Spleen (tissue), 11 donors: ENCODE measurements at regions not wholly inside any gene's neighbourhood (a gene's known extent, or its start where the extent isn't known, plus 50 kb on each side); places are given as distances from the start of the nearest gene placed in this dataset.

Experiments
- DNase-seq: peaks from one replicate; pipeline ENCODE4 v3.0.0-alpha.2; 2020
- H3K27ac ChIP-seq, 8 donors: fragments of 200-600 bp; sonication (generic) in 7 of 8; 1 replicate in 4 of 8; 2 replicates in 4 of 8; pipeline versions ENCODE4 v1.5.0 to v1.8.0; 2016 to 2021; ENCODE audit warnings: inconsistent platforms in 4 of 8, mild to moderate bottlenecking in 4 of 8, moderate library complexity in 1 of 8
- H3K27me3 ChIP-seq, 7 donors: fragments of 200-600 bp; sonication (generic) in 6 of 7; replicated peaks in 1 of 7; 1 replicate in 4 of 7; 2 replicates in 3 of 7; pipeline versions ENCODE4 v1.5.0 to v1.8.0; 2016 to 2021; ENCODE audit warnings: inconsistent platforms in 3 of 7, mild to moderate bottlenecking in 1 of 7
- H3K36me3 ChIP-seq, 6 donors: fragments of 200-600 bp; sonication (generic) in 5 of 6; 1 replicate in 4 of 6; 2 replicates in 2 of 6; pipeline versions ENCODE4 v1.5.0 to v1.8.0; 2016 to 2021; ENCODE audit warnings: inconsistent platforms in 2 of 6
- H3K4me1 ChIP-seq, 6 donors: fragments of 200-600 bp; sonication (generic) in 5 of 6; 1 replicate in 3 of 6; 2 replicates in 3 of 6; pipeline versions ENCODE4 v1.5.0 to v1.8.0; 2016 to 2021; ENCODE audit warnings: inconsistent platforms in 3 of 6
- H3K4me3 ChIP-seq, 8 donors: fragments of 200-600 bp; sonication (generic) in 7 of 8; 1 replicate in 4 of 8; 2 replicates in 4 of 8; pipeline versions ENCODE4 v1.5.0 to v1.8.0; 2016 to 2021; ENCODE audit warnings: inconsistent platforms in 4 of 8, mild to moderate bottlenecking in 4 of 8, moderate library complexity in 2 of 8
- H3K9me3 ChIP-seq, 8 donors: fragments of 200-600 bp; sonication (generic) in 7 of 8; 1 replicate in 4 of 8; 2 replicates in 4 of 8; pipeline versions ENCODE4 v1.5.0 to v1.8.0; 2016 to 2021; ENCODE audit warnings: inconsistent platforms in 4 of 8
- CTCF ChIP-seq, 11 experiments: fragments of 200-600 bp in 7 of 11; fragments of 450-650 bp in 4 of 11; sonication (generic) in 4 of 11; IDR thresholded peaks in 8 of 11; conservative IDR thresholded peaks in 3 of 11; 1 replicate in 7 of 11; 2 replicates in 4 of 11; pipeline versions ENCODE4 v1.4.0 to v1.8.0; 2016 to 2021; ENCODE audit warnings: antibody characterized with exemption in 11 of 11, inconsistent platforms in 4 of 11, mild to moderate bottlenecking in 1 of 11
- POLR2A ChIP-seq, 3 donors: fragments of 450-650 bp; IDR thresholded peaks; one replicate each; pipeline ENCODE4 v1.5.1; 2017; ENCODE audit warnings: antibody characterized with exemption in 3 of 3, mild to moderate bottlenecking in 1 of 3
- POLR2AphosphoS5 ChIP-seq, 3 donors: sonication (generic); formaldehyde crosslinking; IDR thresholded peaks; one replicate each; pipeline ENCODE4 v1.5.1; 2017; ENCODE audit warnings: antibody characterized with exemption in 3 of 3
- WGBS, 5 donors: extraction: QIAGEN DNeasy Blood & Tissue Kit in 3 of 5; methylation state at CpG; one replicate each; pipeline versions ENCODE4 v1.1.5 to v1.1.7; 2013 to 2018; 5-methylcytosine and 5-hydroxymethylcytosine counted together
- intact Hi-C: fragments of 100-400 bp; cut with DNase I; formaldehyde crosslinking; loops from one replicate; pipeline ENCODE4 v1.15.0; 2023; ENCODE audit warnings: low total_unique reads
- donor health status: healthy with polysubstance abuse.
- donor health status: DM: no; HTN: no; CAD: no; lungs with moderate emphysema.
- donor health status: DM: no; HTN: no; CAD: no.
- donor health status: Bipolar disorder and iron deficiency.
- donor health status: healthy.
- donor health status: DM: no; HTN: no; CAD: no.
- donor health status: DM: yes; HTN: yes; CAD: no.

DNA sequence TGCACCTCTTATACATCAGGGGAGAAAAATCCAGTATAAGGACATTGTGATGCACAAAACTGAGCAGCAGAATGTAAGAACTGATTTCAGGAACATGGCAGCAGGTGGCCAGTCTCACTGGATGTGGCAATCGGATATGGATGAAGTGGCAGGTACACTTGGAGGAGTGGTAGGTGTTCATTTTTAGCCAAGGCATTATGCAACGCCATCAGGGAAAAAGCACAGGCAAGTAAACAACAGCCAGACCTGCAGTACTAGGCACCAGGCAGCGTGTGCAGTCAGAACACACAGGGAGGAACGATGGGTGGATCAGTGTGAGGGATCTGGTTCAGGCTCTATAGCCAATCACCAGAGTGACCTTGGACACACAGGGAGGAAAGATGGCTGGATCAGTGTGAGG lies 77.4 kb upstream of the GCFC2 start:
- peaks cover 0 to 6% (median 0%) of the 10 kb centered on the region in 7 donors for H3K27me3 ChIP-seq
- H3K4me1 ChIP-seq: no peaks in the 10 kb centered on the region
- intact Hi-C loops: no loop called here
- TF ChIP-seq CTCF (IDR thresholded peaks at IDR 0.05 in 8 of 11, conservative IDR thresholded peaks at IDR 0.05 in 3 of 11) (no peak), POLR2AphosphoS5 (IDR thresholded peaks at IDR 0.05) (no peak), POLR2A (IDR thresholded peaks at IDR 0.05) (no peak)
- H3K9me3 ChIP-seq: no peaks in the 10 kb centered on the region
- H3K27ac ChIP-seq: no peak overlapping the region
- 76 to 88% (median 82%) methylated on average over 4 of the region's 4 CpGs for WGBS, 5 donors
- no peak for DNase-seq
- no peaks in the 10 kb centered on the region for H3K36me3 ChIP-seq
- no peak overlapping the region for H3K4me3 ChIP-seq

DNA sequence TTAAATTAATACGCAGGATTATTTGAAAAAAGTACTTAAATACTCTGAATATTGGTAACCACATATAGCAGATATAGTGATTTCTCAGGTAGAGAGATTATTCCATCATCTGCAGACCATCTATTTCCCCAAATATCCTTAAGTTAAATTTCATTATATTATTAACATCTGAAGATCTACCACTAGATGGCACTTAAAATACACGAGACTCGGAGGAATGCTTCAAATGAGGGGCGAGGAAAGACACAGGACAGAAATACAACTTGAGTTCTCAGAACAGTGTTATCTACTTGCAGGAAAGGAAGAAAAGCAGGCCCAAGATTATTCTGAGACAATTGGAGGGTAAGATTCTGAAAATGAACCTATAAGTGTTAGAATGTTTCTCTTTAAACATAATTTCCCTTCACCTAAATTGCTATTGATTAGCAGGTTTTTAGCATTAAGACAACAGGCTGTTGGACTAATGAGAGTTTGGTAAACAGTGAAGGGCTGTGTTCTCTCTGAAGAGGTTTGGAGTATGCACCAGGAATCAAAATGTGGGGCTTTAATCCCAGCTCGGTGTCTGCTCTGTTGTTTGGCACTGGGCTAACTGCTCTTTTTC lies 76.9 kb upstream of the GCFC2 start:
- Histone ChIP-seq H3K36me3 (no peaks in the 10 kb centered on the region), H3K9me3 (no peaks in the 10 kb centered on the region), H3K27ac (no peak overlapping the region), H3K4me3 (no peak overlapping the region), H3K4me1 (no peaks in the 10 kb centered on the region), H3K27me3 (peaks cover 0 to 6% (median 0%) of the 10 kb centered on the region in 7 donors)
- no peak for DNase-seq
- WGBS, 5 donors: 16 to 27% (median 26%) methylated on average over 5 of the region's 5 CpGs
- intact Hi-C loops: no loop called here
- TF ChIP-seq CTCF (IDR thresholded peaks at IDR 0.05 in 8 of 11, conservative IDR thresholded peaks at IDR 0.05 in 3 of 11) (peak in 2 of 11 experiments; percentile 7 to 34), POLR2AphosphoS5 (IDR thresholded peaks at IDR 0.05) (no peak)

DNA sequence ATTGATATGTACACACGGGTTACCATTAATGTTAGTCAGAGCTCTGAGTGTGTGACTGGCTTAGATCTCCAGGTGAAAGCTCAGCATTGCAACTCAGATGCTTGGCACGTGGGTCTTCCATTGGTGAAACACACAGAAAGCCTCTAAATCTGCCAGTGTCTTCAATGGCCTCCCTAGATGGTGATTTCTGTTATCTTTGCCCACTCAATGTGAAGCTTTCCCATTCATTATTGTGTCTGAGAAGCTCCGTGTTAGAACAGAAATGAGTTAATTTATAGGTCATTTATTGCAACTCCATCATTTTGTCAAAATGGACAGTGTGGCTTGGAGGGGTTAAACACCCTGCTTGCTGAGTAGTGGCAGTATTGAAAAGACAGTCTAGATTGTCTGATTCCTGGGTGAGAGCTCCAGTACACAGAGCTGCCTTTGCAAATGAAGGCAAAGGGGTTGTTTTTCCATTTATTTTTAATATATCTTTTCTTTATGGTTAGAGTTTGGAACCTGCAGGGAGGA lies 64.7 kb upstream of the GCFC2 start:
- Histone ChIP-seq H3K27ac (no peak overlapping the region), H3K36me3 (no peaks in the 10 kb centered on the region), H3K4me1 (no peaks in the 10 kb centered on the region), H3K4me3 (no peak overlapping the region), H3K9me3 (no peaks in the 10 kb centered on the region), H3K27me3 (peaks cover 0 to 4% (median 0%) of the 10 kb centered on the region in 7 donors)
- intact Hi-C loops: no loop called here
- TF ChIP-seq POLR2A (IDR thresholded peaks at IDR 0.05): no peak
- no peak for TF ChIP-seq POLR2AphosphoS5 (IDR thresholded peaks at IDR 0.05)
- TF ChIP-seq CTCF (IDR thresholded peaks at IDR 0.05 in 8 of 11, conservative IDR thresholded peaks at IDR 0.05 in 3 of 11): no peak
- WGBS, 5 donors: 58 to 74% (median 62%) methylated on average over 3 of the region's 3 CpGs
- DNase-seq: no peak

- TF ChIP-seq POLR2A (IDR thresholded peaks at IDR 0.05) (no peak), CTCF (IDR thresholded peaks at IDR 0.05 in 8 of 11, conservative IDR thresholded peaks at IDR 0.05 in 3 of 11) (no peak), POLR2AphosphoS5 (IDR thresholded peaks at IDR 0.05) (no peak)
- intact Hi-C loops: no loop called here
- no peaks in the 10 kb centered on the region for H3K9me3 ChIP-seq
- peaks cover 0 to 13% (median 0%) of the 10 kb centered on the region in 7 donors for H3K27me3 ChIP-seq
- no peak for DNase-seq
- no peak overlapping the region for H3K27ac ChIP-seq
- H3K4me1 ChIP-seq: no peaks in the 10 kb centered on the region
- no peak overlapping the region for H3K4me3 ChIP-seq
- H3K36me3 ChIP-seq: no peaks in the 10 kb centered on the region
- WGBS, 5 donors: 34 to 53% (median 45%) methylated on average over 5 of the region's 5 CpGs
Observed at GRCh38 chr2:75772908-75773630, 62.4 kb upstream of the GCFC2 start.
